GM19463 (cell line): ENCODE measurements at regions not wholly inside any gene's neighbourhood (a gene's known extent, or its start where the extent isn't known, plus 50 kb on each side); places are given as distances from the start of the nearest gene placed in this dataset.
A peak's percentile ranks its signal among the peaks of the same experiment; 100 is the strongest.
"Not testable (repeated sequence)": the region's sequence is repeated elsewhere in the genome, so short reads cannot be mapped to it uniquely, and the experiment has no call there.

ENCODE experiments used
- ATAC-seq: cut with Tn5 transposase; IDR thresholded peaks from one replicate; pipeline ENCODE4 v1.9.1; 2021; ENCODE audit warnings: mild to moderate bottlenecking, moderate library complexity; ENCODE audit not compliant: unreplicated experiment

DNA sequence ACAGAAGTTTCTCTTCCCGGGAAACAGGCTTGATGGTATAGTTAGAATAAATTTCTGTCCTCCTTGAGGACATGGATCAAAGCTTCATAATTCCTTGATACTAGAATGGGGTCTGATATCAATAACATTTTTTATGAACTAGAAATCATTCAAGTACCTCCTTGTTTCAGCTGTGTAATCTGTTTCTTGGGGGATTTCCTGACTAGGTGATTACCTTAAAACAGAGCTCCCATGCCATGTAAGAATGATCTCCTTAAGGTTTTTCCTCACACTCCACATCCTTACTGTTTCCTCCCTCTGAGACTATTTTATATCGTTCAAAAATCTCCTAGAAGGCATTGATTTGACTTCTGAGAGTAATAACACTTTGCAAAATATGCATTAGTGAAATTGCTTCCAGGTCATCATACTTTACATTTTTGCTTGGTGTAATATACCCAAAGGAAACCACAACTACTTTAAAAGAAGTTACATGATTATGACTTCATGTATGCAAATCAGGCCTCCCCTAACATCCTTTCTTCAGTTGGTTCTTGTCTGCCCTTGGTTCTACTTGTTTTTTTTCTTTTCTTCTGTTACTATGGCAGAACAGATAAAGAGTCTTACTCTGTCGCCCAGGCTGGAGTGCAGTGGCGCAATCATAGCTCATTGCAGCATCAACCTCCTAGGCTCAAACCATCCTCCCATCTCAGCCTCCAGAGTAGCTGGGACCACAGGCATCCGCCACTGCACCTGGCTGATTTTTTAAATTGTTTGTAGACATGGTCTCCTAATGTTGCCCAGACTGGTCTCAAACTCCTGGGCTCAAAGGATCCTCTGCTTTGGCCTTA is 388.8 kb downstream of the ZFHX3 start:
- no peak for ATAC-seq

DNA sequence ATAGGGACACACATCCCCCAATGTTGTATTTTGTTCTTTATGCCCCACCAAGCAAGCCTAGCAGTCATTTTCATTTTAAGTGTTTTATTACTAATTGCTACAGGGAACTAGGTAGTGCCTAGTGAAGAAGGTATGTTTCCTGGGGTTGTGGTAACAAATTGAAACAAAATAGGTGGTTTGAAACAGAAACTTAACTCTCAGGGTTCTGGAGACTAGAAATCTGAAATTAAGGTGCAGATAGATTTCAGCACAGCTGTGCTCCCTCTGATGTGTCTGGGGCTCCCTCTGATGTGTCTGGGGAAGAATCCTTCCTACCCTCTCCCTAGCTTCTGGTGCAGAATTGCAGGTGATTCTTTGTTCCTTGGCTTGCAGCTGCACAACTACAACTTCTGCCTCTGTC is 390.1 kb downstream of the ZFHX3 start:
- peak; percentile 86 for ATAC-seq

DNA sequence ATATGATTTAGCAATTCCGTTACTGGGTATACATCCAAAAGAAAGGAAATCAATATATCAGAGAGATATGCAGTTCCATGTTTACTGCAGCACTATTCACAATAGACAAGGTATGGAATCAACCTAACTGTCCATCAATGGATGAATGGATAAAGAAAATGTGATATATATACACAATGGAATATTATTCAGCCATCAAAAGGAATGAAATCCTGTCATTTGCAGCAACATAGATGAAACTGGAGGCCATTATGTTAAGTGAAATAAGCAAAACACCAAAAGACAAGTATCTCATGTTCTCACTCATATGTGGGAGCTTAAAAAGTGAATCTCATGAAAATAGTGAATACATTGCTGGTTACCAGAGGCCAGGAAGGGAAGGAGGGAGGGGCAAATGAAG is 390.8 kb downstream of the ZFHX3 start:
- ATAC-seq: no peak

DNA sequence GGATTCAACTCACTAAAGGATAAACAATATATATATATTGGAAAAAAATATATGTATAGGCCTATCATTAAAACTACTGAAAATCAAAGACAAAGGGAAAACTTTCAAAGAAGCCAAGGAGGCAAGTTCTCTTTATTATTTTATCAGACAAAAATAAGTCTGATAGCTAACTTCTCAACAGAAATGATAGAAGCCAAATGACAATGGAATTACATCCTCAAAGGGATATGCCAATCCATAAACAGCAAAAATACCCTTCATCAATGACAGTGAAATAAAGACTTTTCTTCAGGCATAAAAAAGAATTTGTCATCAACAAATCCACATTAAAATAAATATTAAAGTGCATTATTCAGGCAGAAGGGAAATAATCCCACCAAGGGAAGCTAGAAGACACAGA is 393.4 kb downstream of the ZFHX3 start:
- ATAC-seq: no peak

DNA sequence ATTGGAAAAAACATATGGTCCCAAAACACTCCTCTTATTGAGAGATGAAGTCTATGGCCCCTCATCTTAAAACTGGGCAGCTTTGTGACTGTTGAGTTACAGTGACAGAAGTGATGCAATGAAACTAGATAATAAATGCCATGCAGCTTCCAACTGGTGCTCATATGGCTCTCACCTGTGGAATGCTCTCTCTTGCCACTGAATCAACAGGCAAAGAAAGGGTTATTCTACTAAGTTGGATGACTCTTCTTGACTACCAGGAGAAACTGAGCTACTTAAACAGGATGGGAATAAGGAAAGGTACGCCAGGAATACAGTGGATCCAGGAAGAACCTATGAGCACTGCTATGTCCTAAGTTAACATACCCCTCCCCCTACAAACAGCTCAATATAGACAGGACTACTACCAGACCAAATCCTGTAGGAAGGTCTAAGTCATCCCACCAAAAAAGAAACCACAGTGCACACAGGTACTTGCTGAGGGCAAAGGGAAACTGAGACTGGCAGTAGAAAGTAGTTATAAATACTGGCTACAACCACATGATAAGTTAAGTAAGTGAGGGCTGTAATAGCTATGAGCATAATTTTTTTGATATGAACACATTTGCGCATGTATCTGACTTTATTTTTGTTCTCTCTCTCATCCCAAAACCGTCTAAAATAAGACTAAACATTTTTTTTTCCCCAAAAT is 398.5 kb downstream of the ZFHX3 start:
- ATAC-seq: no peak

DNA sequence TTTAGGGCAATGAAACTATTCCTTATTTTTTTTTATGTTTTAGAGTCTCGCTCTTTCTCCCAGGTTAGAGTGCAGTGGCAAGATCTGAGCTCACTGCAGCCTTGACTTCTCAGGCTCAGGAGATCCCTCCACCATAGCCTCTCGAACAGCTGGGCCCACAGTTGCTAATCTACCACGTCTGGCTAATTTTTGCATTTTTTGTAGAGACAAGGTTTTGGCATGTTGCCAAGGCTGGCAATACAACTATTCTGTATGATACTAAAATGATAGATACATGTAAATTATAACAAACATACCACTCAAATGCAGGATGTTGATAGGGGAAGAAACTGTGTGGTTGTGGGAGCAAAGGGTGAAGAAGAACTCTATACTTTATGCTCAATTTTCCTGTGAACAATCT is 401.3 kb downstream of the ZFHX3 start:
- ATAC-seq: no peak

DNA sequence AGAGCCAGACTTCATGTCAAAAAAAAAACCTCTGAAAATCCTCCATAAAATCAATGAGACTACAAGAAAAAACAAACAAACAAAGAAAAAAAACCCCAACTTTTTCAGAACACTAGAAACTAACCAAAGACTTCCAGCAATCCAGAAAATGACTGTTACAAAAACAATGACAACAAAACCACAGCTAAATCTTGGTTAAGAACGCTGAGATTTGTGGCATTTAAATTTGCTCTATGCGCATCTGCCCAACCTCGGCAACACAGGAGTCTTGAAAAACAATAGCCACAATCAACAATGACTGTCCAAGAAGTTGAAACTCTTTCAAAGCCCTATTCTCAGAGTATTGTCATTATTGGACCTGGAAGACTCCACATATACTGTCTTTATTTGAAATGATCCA is 402.4 kb downstream of the ZFHX3 start:
- no peak for ATAC-seq

DNA sequence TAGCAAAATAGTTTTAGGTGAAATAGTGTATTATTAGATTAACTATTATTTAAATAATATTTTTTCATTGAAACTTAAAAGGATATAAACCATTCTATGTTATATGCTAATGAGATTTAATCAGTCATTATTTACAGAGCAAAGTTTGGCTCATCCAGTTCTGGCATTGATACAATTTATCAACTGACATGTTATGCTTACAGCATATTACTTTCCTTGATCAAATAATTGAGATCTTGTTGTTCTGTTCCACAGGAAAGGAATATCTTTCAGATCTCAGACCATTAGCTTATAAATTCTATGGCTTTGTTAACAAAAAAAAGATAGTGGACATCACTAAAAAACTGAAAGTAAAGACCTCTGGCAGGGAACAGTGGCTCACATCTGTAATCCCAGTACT is 403.0 kb downstream of the ZFHX3 start:
- no peak for ATAC-seq

DNA sequence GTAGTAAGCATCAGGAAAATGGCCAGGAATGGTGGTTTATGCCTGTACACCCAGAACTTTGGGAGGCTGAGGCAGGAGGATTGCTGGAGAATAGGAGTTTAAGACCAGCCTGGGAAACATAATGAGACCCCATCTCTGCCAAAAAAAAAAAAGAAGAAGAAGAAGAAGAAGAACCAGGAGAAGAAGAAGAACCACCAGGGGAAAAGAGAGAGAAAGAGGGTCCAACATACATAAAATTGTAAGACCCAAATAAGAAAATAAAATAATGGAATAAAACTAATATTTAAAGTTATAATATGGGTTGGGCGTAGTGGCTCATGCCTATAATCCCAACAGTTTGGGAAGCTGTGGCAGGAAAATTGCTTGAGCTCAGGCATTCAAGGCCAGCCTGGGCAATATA is 408.4 kb downstream of the ZFHX3 start:
- ATAC-seq: no peak

DNA sequence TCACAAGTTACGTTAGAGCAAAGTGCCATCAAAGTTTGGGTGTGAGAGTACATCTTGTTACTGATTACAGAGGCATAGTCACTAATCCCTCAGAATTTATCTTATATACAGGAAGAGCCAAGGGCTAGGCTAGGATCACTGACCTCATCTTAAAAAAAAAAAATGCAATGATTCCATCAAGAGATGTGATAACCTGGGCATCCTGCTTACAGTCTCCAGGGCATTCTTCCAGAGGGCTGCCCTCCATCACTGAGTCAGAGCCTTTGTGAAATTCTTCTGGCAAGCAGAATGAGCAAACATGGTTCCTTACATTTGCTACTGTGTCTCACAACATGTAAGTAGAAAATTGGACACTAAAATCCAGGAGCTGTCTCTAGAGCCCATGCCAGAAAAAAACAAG is 410.6 kb downstream of the ZFHX3 start:
- ATAC-seq: no peak

DNA sequence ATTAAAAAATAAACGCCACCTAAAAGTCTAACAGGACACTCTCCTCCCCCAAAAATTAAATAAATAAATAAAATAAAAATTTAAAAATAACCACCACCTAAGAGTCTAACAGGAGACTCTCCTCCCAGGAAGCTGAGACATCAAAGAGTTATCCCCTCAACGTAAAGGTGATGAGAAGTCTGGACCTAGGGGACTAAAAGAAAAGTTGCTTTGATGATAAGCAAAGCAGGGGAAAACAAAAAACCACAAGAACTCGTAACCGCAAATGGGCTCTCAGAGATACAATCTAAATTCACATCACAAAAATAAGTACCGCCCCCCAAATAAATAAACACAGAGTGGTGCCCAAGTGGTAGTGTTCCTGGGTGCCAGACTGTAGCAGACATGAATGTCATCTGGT is 412.2 kb downstream of the ZFHX3 start:
- no peak for ATAC-seq

DNA sequence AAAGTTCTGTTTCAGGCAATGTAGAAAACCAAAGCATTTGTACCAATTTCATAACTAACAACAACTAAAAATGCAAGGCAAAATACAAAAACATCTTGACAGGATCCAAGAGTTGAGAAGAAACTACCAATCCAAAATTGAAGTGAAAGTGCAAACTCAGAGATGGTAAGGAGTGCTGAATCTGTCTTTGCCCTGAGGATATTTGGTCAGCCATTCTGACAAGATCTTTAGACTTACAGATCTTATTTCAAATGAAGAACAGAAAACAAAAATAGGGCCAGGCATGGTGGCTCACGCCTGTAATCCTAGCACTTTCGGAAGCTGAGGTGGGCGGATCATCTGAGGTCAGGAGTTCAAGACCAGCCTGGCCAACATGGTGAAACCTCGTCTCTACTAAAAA is 412.8 kb downstream of the ZFHX3 start:
- no peak for ATAC-seq

DNA sequence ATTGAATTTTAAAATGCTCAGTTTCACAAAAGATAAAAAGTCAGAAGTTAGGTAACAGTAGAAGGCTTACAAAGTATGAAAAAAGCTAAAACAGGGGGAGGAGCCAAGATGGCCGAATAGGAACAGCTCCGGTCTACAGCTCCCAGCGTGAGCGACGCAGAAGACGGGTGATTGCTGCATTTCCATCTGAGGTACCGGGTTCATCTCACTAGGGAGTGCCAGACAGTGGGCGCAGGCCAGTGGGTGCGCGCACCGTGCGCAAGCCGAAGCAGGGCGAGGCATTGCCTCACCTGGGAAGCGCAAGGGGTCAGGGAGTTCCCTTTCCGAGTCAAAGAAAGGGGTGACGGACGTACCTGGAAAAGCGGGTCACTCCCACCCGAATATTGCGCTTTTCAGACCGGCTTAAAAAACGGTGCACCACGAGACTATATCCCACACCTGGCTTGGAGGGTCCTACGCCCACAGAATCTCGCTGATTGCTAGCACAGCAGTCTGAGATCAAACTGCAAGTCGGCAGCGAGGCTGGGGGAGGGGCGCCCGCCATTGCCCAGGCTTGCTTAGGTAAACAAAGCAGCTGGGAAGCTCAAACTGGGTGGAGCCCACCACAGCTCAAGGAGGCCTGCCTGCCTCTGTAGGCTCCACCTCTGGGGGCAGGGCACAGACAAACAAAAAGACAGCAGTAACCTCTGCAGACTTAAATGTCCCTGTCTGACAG is 420.6 kb downstream of the ZFHX3 start:
- not testable (repeated sequence) for ATAC-seq

DNA sequence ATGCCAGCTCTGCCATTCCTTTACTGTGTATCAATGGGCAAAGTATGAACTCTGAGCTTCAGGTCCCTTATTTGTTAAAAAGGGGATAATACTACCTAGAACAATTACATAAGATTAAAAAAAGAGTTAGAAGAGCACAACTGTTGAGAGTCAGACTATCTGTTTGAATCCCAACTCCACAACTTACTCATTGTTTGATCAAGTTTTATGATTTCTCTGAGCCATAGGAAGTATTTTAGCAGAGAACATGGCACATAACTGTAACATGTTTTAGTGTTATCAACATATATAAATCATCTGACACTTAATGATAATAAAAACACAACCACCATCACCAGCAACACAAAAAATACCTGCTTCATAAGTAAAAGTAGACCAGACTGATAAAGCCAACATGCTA is 421.3 kb downstream of the ZFHX3 start:
- ATAC-seq: no peak

DNA sequence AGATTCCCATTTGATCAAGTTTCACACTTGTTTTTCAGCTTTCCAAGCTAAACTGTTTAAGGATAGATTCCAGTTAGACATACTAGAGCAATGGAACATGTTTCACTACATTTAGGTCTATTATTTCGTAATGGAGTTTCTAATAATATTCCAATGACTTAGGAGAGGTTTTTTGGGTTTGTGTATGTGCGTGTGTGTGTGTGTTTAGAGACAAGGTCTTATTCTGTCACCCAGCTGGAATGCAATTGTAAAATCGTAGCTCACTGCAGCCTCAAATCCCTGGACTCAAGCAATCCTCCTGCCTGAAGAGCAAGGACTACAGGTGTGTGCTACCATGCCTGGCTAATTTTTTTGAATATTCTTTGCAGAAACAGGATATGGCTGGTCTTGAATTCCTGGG is 426.3 kb downstream of the ZFHX3 start:
- ATAC-seq: no peak

DNA sequence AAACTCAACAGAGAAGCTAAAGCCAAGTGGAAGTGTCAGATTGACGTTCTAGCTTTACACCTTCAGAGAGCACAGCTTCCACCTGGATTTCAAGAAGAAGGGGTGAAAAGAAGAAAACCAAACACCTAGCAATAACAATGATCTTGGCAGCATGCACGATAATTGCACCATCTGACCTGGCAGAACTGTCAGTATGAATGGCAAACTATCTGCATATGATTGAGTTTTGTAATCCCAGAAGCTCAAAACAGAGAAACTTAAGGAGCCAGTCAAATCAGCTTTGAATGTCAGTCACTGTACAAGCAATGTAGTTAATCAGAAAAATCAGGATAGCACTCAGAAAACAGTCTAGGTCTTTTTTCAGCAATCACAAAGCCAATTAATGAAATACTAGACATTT is 427.1 kb downstream of the ZFHX3 start:
- ATAC-seq: no peak

DNA sequence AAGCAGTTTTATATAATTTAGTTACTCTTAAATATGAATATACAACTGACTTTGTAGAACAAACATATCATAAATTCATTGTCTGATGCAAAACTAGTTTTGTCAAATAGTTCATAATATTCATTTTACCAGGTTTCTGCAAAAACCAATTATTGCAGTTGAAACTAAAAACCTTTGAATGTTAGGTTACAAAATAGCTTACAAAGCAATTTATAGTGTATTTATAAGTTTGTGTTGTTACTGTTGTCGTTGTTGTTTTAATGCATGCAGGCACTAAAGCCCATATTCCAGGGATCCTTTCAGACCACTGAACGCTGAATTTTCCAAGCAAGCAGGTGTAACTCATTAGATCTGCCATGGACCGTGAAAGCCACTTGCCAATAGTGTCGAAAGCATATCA is 427.6 kb downstream of the ZFHX3 start:
- ATAC-seq: no peak

DNA sequence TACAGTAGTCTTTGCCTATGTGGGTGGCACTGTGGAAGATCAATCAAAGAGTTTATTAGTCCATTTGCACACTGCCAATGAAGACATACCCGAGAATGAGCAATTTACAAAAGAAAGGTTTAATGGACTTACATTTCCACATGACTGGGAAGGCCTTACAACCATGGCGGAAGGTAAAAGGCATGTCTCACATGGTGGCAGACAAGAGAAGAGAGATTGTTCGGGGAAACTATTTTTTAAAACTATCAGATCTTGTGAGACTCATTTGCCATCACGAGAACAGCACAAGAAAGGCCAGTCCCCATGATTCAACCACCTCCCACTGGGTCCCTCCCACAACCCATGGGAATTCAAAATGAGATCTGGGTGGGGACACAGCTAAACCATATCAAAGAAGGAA is 432.1 kb downstream of the ZFHX3 start:
- no peak for ATAC-seq

DNA sequence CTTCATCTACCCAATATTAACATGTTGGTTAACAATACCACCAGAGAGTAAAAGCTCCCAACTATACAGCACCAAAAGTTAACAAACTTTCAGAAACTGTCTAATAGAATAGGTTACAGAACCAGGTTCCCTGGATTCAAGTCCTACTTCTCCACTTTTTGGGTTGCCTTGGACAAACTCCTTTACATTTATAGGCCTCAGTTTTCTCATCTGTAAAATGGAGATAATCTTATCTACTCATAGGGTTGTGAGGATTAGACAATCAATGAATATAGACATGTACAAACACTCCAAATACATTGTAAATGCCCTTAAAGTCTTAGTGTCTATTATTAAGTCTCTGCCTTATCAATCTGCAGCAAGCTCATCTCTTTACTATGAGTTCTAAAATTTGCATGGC is 435.2 kb downstream of the ZFHX3 start:
- no peak for ATAC-seq

DNA sequence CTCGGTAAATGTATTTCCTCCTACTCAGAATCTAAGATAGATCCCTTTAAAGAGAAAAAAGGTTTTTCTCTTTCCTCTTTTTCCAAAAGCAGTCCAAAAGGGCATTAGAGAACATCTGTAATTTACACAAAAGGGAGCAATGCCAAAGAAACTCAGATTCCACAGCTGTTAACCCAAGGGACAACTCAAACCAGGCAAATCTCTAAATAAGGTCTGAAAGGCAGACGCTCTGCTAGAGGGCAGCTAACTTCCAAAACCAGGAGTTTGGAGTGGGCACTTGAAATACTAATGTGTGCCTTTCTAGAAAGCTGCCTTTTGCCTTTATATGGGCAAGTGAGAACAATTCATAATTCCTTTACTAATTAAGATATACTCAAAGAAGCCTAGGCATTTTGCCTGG is 435.7 kb downstream of the ZFHX3 start:
- ATAC-seq: no peak

DNA sequence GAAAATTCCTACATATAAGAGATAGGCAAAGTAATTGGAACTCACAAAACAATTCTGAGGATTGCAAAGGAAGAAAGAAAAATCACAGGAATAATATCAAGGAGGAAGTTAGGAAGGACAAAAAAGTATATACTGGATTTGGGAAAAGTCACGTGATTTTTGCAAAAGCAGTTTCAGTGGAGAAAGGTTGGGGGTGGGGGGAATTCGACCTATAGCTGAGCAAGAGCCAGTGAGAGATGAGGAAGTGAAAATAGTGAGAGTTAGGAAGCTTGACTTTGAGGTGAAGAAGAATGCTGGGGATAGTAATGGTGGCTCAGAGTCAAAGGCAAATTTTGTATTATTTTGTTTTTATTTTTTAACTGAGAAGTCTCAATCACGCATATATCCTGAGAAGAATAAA is 438.0 kb upstream of the PMFBP1 start:
- ATAC-seq: no peak

DNA sequence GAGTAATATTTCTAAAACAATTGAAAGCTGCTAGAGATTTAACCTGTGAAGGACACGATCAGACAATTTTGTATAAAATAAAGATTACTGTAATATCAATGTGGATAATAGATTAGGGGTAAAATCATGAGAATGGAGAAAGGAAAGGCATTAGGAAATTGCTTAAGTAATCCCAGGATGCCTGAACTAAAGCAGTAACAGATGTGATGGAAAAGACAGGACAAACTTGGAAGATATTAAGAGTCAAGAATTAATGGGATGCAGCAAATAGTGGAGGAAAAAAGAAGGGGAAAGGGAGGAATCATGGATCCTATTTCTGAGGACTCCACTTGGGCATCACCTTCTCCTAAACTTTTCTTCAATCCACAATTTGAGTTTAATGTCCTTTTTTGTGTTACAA is 437.1 kb upstream of the PMFBP1 start:
- ATAC-seq: no peak
